AG09309 (cell line): ENCODE measurements at regions not wholly inside any gene's neighbourhood (a gene's known extent, or its start where the extent isn't known, plus 50 kb on each side); places are given as distances from the start of the nearest gene placed in this dataset.

ENCODE experiments used
- DNase-seq: peaks from one replicate; pipeline ENCODE4 v3.0.0-alpha.2; 2010; ENCODE audit warnings: low read depth
- H3K4me3 ChIP-seq: 2 replicates; pipeline ENCODE4 v1.5.1; 2011; ENCODE audit warnings: mild to moderate bottlenecking, low read depth, low read length, moderate library complexity; ENCODE audit not compliant: control insufficient read depth
- CTCF ChIP-seq: IDR thresholded peaks from 2 replicates; pipeline ENCODE4 v1.5.1; 2011; ENCODE audit warnings: mild to moderate bottlenecking, low read depth, low read length, inconsistent platforms; ENCODE audit not compliant: insufficient read depth, control insufficient read depth; ENCODE audit errors: missing control alignments

- DNase-seq, result no peak
- H3K4me3 ChIP-seq, result no peak overlapping the region
- no peak for TF ChIP-seq CTCF
Measured at GRCh38 chr11:131198161-131199014, 172.0 kb upstream of the NTM start.

GRCh38 chr11:131199015-131199280 is 171.5 kb upstream of the NTM start:
- no peak for DNase-seq
- no peak overlapping the region for H3K4me3 ChIP-seq
- no peak for TF ChIP-seq CTCF

- H3K4me3 ChIP-seq, result no peak overlapping the region
- DNase-seq, result no peak
- TF ChIP-seq CTCF, result no peak
Measured at GRCh38 chr11:131201674-131202073, 168.7 kb upstream of the NTM start.

- no peak for TF ChIP-seq CTCF
- H3K4me3 ChIP-seq, result no peak overlapping the region
- DNase-seq, result no peak
Measured at GRCh38 chr11:131203040-131203439, 167.4 kb upstream of the NTM start.

GRCh38 chr11:131204282-131204681 is 166.1 kb upstream of the NTM start:
- H3K4me3 ChIP-seq, result no peak overlapping the region
- DNase-seq, result no peak
- TF ChIP-seq CTCF, result no peak

GRCh38 chr11:131204765-131205380 is 165.5 kb upstream of the NTM start:
- TF ChIP-seq CTCF, result no peak
- H3K4me3 ChIP-seq, result no peak overlapping the region
- no peak for DNase-seq
